IMR-90 (cell line): ENCODE measurements at regions not wholly inside any gene's neighbourhood (a gene's known extent, or its start where the extent isn't known, plus 50 kb on each side); places are given as distances from the start of the nearest gene placed in this dataset.

ENCODE experiments used
- ATAC-seq: fragments of 200-7000 bp; cut with Tn5 transposase; 2 replicates; pipeline ENCODE4 v1.9.1; 2020; ENCODE audit warnings: low read depth, mild to moderate bottlenecking, moderate library complexity
- BruUV-seq: library from RNA; stranded (reverse); fragments of 400-500 nt; replicated peaks from 2 replicates; lab custom pipeline; 2021; lab: Mats Ljungman, UMichigan
- CTCF ChIA-PET: fragments of 300-600 bp; formaldehyde crosslinking; extraction: SDS; loops from one replicate; lab custom pipeline; 2021; ENCODE audit warnings: antibody characterized with exemption; lab: Yijun Ruan, JAX
- POLR2A ChIA-PET: fragments of 300-600 bp; sonication (Branson Sonifier 250); formaldehyde crosslinking; loops from one replicate; lab custom pipeline; 2022; ENCODE audit warnings: antibody characterized with exemption; ENCODE audit not compliant: unreplicated experiment; lab: Charles Lee
- DNase-seq: peaks from one replicate; pipeline ENCODE4 v3.0.0; 2013
- H2AFZ ChIP-seq: replicated peaks from 2 replicates; pipeline ENCODE3; 2013; ENCODE audit warnings: low read length, mild to moderate bottlenecking; ENCODE audit not compliant: poor library complexity
- H2AK5ac ChIP-seq: 2 replicates; pipeline ENCODE4 v1.6.1; 2013; ENCODE audit warnings: low read depth, low read length, inconsistent platforms
- H2AK9ac ChIP-seq: replicated peaks from 2 replicates; pipeline ENCODE3; 2013; ENCODE audit warnings: mild to moderate bottlenecking, low read depth, low read length, moderate library complexity; ENCODE audit not compliant: poor library complexity
- H2BK120ac ChIP-seq: 2 replicates; pipeline ENCODE4 v1.6.1; 2013; ENCODE audit warnings: low read depth, low read length, inconsistent platforms
- H2BK15ac ChIP-seq: 3 replicates; pipeline ENCODE4 v1.6.1; 2013; ENCODE audit warnings: low read depth, low read length, inconsistent platforms
- H2BK20ac ChIP-seq: 2 replicates; pipeline ENCODE4 v1.6.1; 2013; ENCODE audit warnings: low read depth, mild to moderate bottlenecking, inconsistent platforms, low read length, moderate library complexity
- H2BK5ac ChIP-seq: 2 replicates; pipeline ENCODE4 v1.6.1; 2013; ENCODE audit warnings: mild to moderate bottlenecking, low read depth, low read length, inconsistent platforms; ENCODE audit not compliant: poor library complexity, severe bottlenecking
- H3K14ac ChIP-seq: replicated peaks from 2 replicates; pipeline ENCODE4 v1.6.1; 2013; ENCODE audit warnings: low read depth, low read length, inconsistent platforms
- H3K18ac ChIP-seq: 2 replicates; pipeline ENCODE4 v1.6.1; 2013; ENCODE audit warnings: low read depth, low read length, control low read depth
- H3K23ac ChIP-seq: 2 replicates; pipeline ENCODE4 v1.6.1; 2013; ENCODE audit warnings: low read depth, low read length, inconsistent platforms
- H3K27ac ChIP-seq: 2 replicates; pipeline ENCODE4 v1.5.1; 2013; ENCODE audit warnings: mild to moderate bottlenecking, control low read depth, low read length; ENCODE audit not compliant: insufficient read depth
- H3K27me3 ChIP-seq: 2 replicates; pipeline ENCODE4 v1.6.1; 2013; ENCODE audit warnings: low read length; ENCODE audit not compliant: control insufficient read depth, insufficient read depth
- H3K36me3 ChIP-seq: 2 replicates; pipeline ENCODE4 v1.6.1; 2013; ENCODE audit warnings: low read length, mixed read lengths; ENCODE audit not compliant: control insufficient read depth, insufficient read depth
- H3K4ac ChIP-seq: 2 replicates; pipeline ENCODE4 v1.6.1; 2013; ENCODE audit warnings: low read depth, low read length, inconsistent platforms
- H3K4me1 ChIP-seq: 2 replicates; pipeline ENCODE4 v1.6.1; 2013; ENCODE audit warnings: low read length, mixed read lengths; ENCODE audit not compliant: control insufficient read depth, insufficient read depth
- H3K4me2 ChIP-seq: 2 replicates; pipeline ENCODE4 v1.6.1; 2013; ENCODE audit warnings: low read depth, mild to moderate bottlenecking, control low read depth, low read length, moderate library complexity
- H3K4me3 ChIP-seq: 2 replicates; pipeline ENCODE4 v1.5.1; 2013; ENCODE audit warnings: low read depth, mild to moderate bottlenecking, control low read depth, low read length, moderate library complexity; ENCODE audit not compliant: insufficient read depth
- H3K56ac ChIP-seq: 2 replicates; pipeline ENCODE4 v1.6.1; 2013; ENCODE audit warnings: low read length, inconsistent platforms; ENCODE audit not compliant: insufficient read depth; ENCODE audit errors: extremely low read depth
- H3K79me1 ChIP-seq, 2 experiments: 2 replicates each; pipeline ENCODE4 v1.6.1; 2013; ENCODE audit warnings: low read length in 2 of 2, inconsistent platforms in 1 of 2, low read depth in 1 of 2
- H3K9ac ChIP-seq: 2 replicates; pipeline ENCODE4 v1.6.1; 2013; ENCODE audit warnings: low read depth, low read length, control low read depth
- H3K9me1 ChIP-seq: 2 replicates; pipeline ENCODE4 v1.6.1; 2013; ENCODE audit warnings: low read length, inconsistent platforms; ENCODE audit not compliant: insufficient read depth
- H3K9me3 ChIP-seq: 2 replicates; pipeline ENCODE4 v1.6.1; 2013; ENCODE audit warnings: low read length; ENCODE audit not compliant: control insufficient read depth, insufficient read depth
- H4K20me1 ChIP-seq: 2 replicates; pipeline ENCODE4 v1.6.1; 2013; ENCODE audit warnings: low read length, inconsistent platforms; ENCODE audit not compliant: insufficient read depth
- H4K5ac ChIP-seq: 2 replicates; pipeline ENCODE4 v1.6.1; 2013; ENCODE audit warnings: mild to moderate bottlenecking, low read depth, low read length, control low read depth
- H4K8ac ChIP-seq, 2 experiments: 2 replicates each; pipeline ENCODE4 v1.6.1; 2013; ENCODE audit warnings: low read depth in 2 of 2, low read length in 2 of 2, control low read depth in 1 of 2, inconsistent platforms in 1 of 2
- H4K91ac ChIP-seq: 2 replicates; pipeline ENCODE4 v1.6.1; 2013; ENCODE audit warnings: low read depth, low read length, inconsistent platforms; ENCODE audit not compliant: insufficient read depth
- BHLHE40 ChIP-seq: fragments of 150-350 bp; IDR thresholded peaks from 2 replicates; pipeline ENCODE4 v1.6.1; 2016; ENCODE audit warnings: mild to moderate bottlenecking, low read depth, low read length
- CEBPB ChIP-seq: IDR thresholded peaks from 2 replicates; pipeline ENCODE4 v1.6.1; 2012; ENCODE audit warnings: low read depth, low read length, improper control_type of control experiment
- CHD1 ChIP-seq: IDR thresholded peaks from 2 replicates; pipeline ENCODE4 v1.6.1; 2012; ENCODE audit warnings: low read depth, low read length, improper control_type of control experiment
- FOS ChIP-seq: fragments of 150-350 bp; IDR thresholded peaks from 2 replicates; pipeline ENCODE4 v1.6.1; 2016; ENCODE audit warnings: low read depth, low read length
- MAFK ChIP-seq: IDR thresholded peaks from 2 replicates; pipeline ENCODE4 v1.6.1; 2012; ENCODE audit warnings: low read depth, low read length, improper control_type of control experiment
- MAZ ChIP-seq: IDR thresholded peaks from 2 replicates; pipeline ENCODE4 v1.6.1; 2012; ENCODE audit warnings: low read depth, mild to moderate bottlenecking, low read length, improper control_type of control experiment, moderate library complexity, borderline replicate concordance
- MXI1 ChIP-seq: IDR thresholded peaks from 2 replicates; pipeline ENCODE4 v1.6.1; 2012; ENCODE audit warnings: low read depth, mild to moderate bottlenecking, low read length, moderate library complexity, borderline replicate concordance
- NFE2L2 ChIP-seq: fragments of 150-350 bp; IDR thresholded peaks from 2 replicates; pipeline ENCODE4 v1.6.1; 2016; ENCODE audit warnings: low read depth, mild to moderate bottlenecking, low read length
- POLR2A ChIP-seq: IDR thresholded peaks from 2 replicates; pipeline ENCODE4 v1.6.1; 2012; ENCODE audit warnings: mild to moderate bottlenecking, low read depth, low read length
- RAD21 ChIP-seq: IDR thresholded peaks from 2 replicates; pipeline ENCODE4 v1.6.1; 2012; ENCODE audit warnings: low read length, improper control_type of control experiment
- RCOR1 ChIP-seq: IDR thresholded peaks from 2 replicates; pipeline ENCODE4 v1.6.1; 2012; ENCODE audit warnings: mild to moderate bottlenecking, low read length, improper control_type of control experiment; ENCODE audit not compliant: insufficient replicate concordance
- RFX5 ChIP-seq: IDR thresholded peaks from 2 replicates; pipeline ENCODE4 v1.8.0; 2012; ENCODE audit warnings: low read depth, mild to moderate bottlenecking, low read length, moderate library complexity
- SMC3 ChIP-seq: fragments of 150-350 bp; IDR thresholded peaks from 2 replicates; pipeline ENCODE4 v1.6.1; 2016; ENCODE audit warnings: low read depth, mild to moderate bottlenecking, antibody characterized with exemption, low read length, moderate library complexity
- WGBS, 2 experiments: methylation state at CpG; one replicate each; pipeline versions ENCODE4 v1.1.5 to v1.1.7; 2013; ENCODE audit warnings: missing lambda C conversion rate in 2 of 2; ENCODE audit not compliant: insufficient read length in 1 of 2; ENCODE audit errors: extremely low coverage in 2 of 2; 5-methylcytosine and 5-hydroxymethylcytosine counted together
- dilution Hi-C: fragments of 300-500 bp; cut with HindIII; formaldehyde crosslinking; loops from one replicate; pipeline ENCODE4 v1.14.3; 2018; ENCODE audit warnings: low sequenced_read_pairs; ENCODE audit not compliant: unreplicated experiment
- in situ Hi-C: fragments of 300-500 bp; cut with MboI; formaldehyde crosslinking; loops from 3 replicates; pipeline ENCODE4 v1.14.3; 2019; ENCODE audit warnings: low sequenced_read_pairs, inconsistent platforms, mixed read lengths
- intact Hi-C: fragments of 100-400 bp; cut with micrococcal nuclease; formaldehyde crosslinking; loops from 2 replicates; pipeline ENCODE4 v1.10.0; 2022
- TF ChIP-seq, protein P1 (sequence below): fragments of 150-350 bp; IDR thresholded peaks from 2 replicates; pipeline ENCODE4 v1.6.1; 2017; ENCODE audit warnings: mild to moderate bottlenecking, antibody characterized with exemption, low read length, low read depth
- TF ChIP-seq, protein P2 (sequence below): fragments of 150-350 bp; IDR thresholded peaks from 2 replicates; pipeline ENCODE4 v1.6.1; 2016; ENCODE audit warnings: low read depth, mild to moderate bottlenecking, low read length, moderate library complexity, borderline replicate concordance
- TF ChIP-seq, protein P3 (sequence below): conservative IDR thresholded peaks from 2 replicates; pipeline ENCODE4 v1.5.1; 2012; ENCODE audit warnings: mild to moderate bottlenecking, low read depth, low read length, improper control_type of control experiment

DNA sequence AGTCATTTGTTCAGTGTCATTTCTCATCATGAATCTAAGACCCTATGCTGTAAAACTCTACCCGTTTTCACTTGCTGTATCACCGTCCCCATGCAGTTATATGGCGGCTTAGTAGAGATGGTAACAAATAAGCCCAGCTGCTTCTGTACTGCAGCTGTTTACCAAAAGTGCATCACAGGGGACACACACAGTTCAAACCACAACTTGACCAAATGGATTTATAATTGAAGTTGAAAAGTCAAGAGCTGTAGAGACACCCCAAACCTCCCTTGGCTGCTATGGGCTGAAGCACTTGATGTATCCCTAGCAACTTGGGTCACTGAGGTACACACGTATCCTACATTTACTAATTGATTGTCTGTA, 219.0 kb upstream of the FGF13 start:
- in situ Hi-C loops (no loop called here), dilution Hi-C loops (no loop called here), intact Hi-C loops (no loop called here)
- no peak overlapping the region for H4K8ac ChIP-seq
- no peak overlapping the region for H2BK120ac ChIP-seq
- no peak overlapping the region for H2AK9ac ChIP-seq
- H3K27me3 ChIP-seq: no peaks in the 10 kb centered on the region
- H2BK5ac ChIP-seq: no peak overlapping the region
- no peaks in the 10 kb centered on the region for H3K9me1 ChIP-seq
- no peak overlapping the region for H3K9ac ChIP-seq
- no CpG with 5 or more reads among the region's 4 CpGs for WGBS, 2 experiments
- no peak overlapping the region for H4K91ac ChIP-seq
- H2AFZ ChIP-seq: no peak overlapping the region
- TF ChIP-seq MAZ (no peak), RCOR1 (no peak), BHLHE40 (no peak), SMC3 (no peak), MXI1 (no peak), CHD1 (no peak), POLR2A (no peak), RAD21 (no peak), CEBPB (no peak), MAFK (no peak), FOS (no peak), RFX5 (no peak), NFE2L2 (no peak)
- TF ChIP-seq, protein P1, sequence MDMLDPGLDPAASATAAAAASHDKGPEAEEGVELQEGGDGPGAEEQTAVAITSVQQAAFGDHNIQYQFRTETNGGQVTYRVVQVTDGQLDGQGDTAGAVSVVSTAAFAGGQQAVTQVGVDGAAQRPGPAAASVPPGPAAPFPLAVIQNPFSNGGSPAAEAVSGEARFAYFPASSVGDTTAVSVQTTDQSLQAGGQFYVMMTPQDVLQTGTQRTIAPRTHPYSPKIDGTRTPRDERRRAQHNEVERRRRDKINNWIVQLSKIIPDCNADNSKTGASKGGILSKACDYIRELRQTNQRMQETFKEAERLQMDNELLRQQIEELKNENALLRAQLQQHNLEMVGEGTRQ: no peak
- TF ChIP-seq, protein P2, sequence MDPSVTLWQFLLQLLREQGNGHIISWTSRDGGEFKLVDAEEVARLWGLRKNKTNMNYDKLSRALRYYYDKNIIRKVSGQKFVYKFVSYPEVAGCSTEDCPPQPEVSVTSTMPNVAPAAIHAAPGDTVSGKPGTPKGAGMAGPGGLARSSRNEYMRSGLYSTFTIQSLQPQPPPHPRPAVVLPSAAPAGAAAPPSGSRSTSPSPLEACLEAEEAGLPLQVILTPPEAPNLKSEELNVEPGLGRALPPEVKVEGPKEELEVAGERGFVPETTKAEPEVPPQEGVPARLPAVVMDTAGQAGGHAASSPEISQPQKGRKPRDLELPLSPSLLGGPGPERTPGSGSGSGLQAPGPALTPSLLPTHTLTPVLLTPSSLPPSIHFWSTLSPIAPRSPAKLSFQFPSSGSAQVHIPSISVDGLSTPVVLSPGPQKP: no peak
- TF ChIP-seq, protein P3, sequence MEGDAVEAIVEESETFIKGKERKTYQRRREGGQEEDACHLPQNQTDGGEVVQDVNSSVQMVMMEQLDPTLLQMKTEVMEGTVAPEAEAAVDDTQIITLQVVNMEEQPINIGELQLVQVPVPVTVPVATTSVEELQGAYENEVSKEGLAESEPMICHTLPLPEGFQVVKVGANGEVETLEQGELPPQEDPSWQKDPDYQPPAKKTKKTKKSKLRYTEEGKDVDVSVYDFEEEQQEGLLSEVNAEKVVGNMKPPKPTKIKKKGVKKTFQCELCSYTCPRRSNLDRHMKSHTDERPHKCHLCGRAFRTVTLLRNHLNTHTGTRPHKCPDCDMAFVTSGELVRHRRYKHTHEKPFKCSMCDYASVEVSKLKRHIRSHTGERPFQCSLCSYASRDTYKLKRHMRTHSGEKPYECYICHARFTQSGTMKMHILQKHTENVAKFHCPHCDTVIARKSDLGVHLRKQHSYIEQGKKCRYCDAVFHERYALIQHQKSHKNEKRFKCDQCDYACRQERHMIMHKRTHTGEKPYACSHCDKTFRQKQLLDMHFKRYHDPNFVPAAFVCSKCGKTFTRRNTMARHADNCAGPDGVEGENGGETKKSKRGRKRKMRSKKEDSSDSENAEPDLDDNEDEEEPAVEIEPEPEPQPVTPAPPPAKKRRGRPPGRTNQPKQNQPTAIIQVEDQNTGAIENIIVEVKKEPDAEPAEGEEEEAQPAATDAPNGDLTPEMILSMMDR: no peak
- no peaks in the 10 kb centered on the region for H3K36me3 ChIP-seq
- H3K4ac ChIP-seq: no peak overlapping the region
- no peak overlapping the region for H3K23ac ChIP-seq
- no peaks in the 10 kb centered on the region for H3K79me1 ChIP-seq
- no peak overlapping the region for H3K56ac ChIP-seq
- ChIA-PET CTCF (no interaction called here), POLR2A (no interaction called here)
- no TSS peak for BruUV-seq
- DNase-seq (no peak), ATAC-seq (no peak)
- H2BK15ac ChIP-seq: no peak overlapping the region
- H3K4me1 ChIP-seq: no peaks in the 10 kb centered on the region
- no peak overlapping the region for H3K18ac ChIP-seq
- H2AK5ac ChIP-seq: no peak overlapping the region
- H2BK20ac ChIP-seq: no peak overlapping the region
- no peak overlapping the region for H4K5ac ChIP-seq
- no peaks in the 10 kb centered on the region for H4K20me1 ChIP-seq
- no peak overlapping the region for H3K4me2 ChIP-seq
- no peaks in the 10 kb centered on the region for H3K9me3 ChIP-seq
- H3K4me3 ChIP-seq: no peak overlapping the region
- H3K27ac ChIP-seq: no peak overlapping the region
- no peak overlapping the region for H3K14ac ChIP-seq
